Myocyte (in vitro differentiated cells): ENCODE measurements at regions not wholly inside any gene's neighbourhood (a gene's known extent, or its start where the extent isn't known, plus 50 kb on each side); places are given as distances from the start of the nearest gene placed in this dataset.
"Not testable (repeated sequence)": the region's sequence is repeated elsewhere in the genome, so short reads cannot be mapped to it uniquely, and the experiment has no call there.

Experiments
- DNase-seq: peaks from one replicate; pipeline ENCODE4 v3.0.0-alpha.2; 2012; ENCODE audit warnings: low read depth

DNA sequence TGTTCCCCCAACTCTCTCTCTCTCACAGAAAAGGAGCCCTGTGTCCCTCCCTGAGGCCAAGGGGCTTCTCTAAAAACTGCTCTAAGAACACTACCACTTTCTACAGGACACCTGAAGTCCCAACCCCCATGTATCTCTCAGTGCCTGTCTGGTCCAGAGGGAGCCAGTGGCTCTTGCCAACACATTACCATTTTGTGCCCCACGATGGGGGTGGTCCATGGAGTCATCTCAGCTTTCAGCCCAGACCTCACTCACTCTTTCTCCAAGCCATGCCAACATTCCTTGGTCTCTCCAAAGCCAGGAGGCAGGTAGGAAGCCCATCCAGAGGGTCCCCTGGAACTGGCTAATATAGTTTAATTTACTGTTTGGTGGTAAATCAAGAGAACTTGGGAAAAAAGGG is 962.1 kb upstream of the DEFB115 start:
- DNase-seq = not testable (repeated sequence)

DNA sequence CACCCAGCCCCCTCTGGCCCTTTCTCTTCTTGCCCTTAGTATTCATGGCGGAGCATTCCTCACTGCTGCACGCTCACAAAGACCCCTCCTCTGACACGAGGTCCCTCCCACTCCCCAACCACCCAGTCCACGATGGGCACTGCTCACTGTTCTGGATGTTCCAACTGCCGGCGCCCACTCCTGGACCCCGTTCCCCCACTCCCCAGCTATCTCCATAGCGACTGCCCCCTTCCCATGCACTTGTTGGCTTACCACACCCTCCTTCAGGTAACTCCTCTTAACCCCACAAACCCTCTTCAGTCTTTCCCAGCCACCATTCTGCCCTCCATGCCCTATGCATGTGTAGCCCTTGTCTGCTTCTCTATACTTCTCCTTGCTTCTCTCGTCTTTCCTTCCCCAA is 961.5 kb upstream of the DEFB115 start:
- not testable (repeated sequence) for DNase-seq

DNA sequence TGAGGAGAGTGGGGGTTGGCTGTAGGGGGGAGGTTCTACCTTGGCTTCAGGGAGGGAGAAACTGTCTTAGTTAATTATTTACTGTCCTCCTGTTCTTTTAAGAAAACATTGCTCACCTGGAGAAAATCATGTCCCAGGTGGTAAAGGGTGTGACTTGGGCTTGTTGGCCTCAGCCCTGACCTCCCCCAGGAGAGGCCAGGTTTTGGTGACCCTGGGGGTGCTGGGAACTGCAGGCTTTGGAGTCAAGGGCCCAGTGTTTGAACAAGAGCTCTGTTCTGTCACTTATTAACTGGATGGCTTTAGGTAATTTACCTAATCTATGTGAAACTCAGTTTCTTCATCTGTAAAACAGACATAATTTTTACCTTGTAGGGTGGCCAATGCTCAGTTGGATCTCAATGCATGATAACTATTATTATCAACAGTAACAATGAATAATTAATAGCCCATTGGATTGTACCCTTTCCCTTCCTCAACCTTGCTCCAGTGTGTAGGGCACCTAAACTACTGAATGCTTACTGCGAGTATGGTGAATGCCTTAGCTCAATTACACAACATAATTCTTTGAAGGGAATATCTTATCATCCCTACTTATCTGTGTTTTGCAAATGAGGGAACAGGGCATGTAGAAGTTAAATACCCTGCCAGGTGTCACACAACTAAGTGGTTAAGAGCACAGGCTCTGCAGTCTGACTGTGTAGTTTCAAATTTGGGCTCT is 959.4 kb upstream of the DEFB115 start:
- not testable (repeated sequence) for DNase-seq

DNA sequence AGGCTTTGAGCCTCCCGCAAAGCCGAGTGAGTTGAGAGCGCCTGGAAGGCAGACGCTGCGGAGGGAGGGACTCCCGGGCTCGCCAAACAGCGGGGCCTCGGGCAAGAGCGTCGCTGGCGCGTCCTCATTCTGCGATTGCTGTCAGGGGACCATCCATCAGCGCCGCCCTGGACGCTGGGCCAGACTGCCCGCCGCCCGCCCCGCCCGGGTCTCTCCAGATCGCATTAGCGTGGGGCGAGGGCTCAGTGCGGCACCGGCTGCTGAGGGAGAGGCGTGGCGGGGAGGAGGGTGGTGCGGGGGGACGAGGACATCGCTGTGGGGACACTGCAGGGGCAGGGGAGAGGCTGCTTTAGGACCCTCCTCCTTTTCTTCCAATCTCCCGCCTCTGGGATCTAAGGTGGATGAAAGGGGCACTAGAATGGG is 957.2 kb upstream of the DEFB115 start:
- DNase-seq = not testable (repeated sequence)

DNA sequence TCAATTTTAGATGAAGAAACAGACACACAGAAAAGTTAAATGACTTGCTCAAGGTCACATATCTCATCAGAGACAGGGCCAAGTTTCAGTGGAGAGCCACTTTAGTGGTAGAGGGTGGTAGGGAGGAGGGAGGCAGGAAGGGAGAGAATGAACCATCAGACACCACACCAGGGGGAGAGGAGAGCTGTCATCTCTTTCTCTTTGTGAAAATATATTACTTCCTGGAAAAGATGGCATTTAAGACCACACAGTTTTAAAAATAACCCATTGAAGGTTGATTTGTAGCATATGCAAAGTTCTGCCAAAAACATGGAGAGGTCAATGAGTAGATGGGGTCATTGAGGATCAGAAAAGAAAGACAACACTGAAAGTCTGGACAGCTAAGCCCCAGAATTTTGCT is 954.7 kb upstream of the DEFB115 start:
- DNase-seq = not testable (repeated sequence)

DNA sequence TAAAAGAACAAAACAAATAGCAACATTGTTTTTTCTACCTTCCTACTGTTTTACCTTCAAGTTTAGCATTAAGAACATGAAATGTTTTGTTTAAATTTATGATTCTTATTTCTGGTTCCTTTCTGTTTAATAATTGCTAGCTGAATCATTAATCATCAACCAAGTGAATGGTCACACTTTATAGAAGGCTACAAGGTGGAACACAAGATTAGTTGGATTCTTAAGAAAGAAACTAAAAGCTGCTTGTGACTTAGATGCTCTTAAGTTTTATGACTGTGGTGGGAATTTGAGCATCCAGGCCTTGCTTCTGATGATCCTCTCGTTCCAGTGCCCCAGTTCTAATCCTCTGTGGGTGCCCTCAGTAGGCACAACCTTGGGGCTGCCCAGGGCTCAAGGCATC is 947.5 kb upstream of the DEFB115 start:
- DNase-seq = not testable (repeated sequence)

DNA sequence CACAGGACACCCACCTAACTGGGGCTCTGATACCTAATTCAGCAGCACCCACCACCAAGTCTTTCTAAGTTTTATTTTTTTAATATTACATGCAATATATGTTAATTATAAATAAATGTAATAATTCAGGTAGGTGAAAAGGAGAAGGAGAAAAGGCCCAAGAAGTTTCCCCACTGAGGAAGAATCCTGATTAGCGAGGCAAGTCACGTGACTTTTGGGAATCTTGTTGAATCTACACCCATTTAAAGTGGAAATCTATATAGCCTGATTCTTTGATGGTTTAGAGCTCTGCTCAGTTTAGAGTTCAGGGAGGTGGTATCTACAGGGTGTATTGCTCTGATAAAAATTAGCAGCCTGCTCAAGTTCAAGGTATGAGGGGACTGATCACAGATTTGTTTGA is 947.1 kb upstream of the DEFB115 start:
- not testable (repeated sequence) for DNase-seq

DNA sequence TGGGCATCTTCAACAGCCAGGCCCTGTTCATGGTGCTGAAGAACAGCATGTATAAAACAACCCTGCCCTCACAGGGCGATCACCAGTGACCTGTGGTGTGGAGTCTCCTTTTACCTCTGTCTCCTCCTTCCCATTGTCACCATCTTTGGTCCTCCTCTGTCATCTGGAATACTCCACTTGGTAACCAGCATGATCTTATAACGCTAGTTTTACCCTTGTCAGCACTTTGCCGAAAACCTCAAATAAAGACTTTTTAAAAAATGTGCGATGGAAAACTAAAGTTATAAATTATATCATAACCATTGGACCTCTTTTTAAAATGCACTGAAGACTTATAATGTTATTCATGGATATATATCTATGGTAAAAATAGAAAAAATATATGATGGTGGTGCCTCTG is 945.2 kb upstream of the DEFB115 start:
- not testable (repeated sequence) for DNase-seq

DNA sequence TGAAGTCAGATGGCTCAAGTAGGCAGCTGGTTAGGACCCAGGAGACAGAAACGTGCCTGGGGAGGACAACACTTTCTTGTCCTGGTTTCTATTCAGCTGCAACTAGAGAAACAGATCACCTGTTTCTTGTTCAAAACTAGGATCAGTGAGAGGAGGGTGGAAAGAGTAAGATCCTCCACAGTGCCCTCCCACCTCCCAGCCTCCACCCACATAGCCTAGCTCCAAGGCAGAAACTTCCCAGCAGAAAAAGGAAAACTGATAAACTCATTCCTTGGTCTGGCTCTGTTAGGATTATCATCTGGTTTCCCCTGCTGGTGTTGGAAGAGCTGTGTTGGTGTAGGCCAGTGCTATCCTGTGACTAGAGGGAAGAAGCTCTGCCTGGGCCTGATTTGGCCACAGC is 943.8 kb upstream of the DEFB115 start:
- DNase-seq = not testable (repeated sequence)

DNA sequence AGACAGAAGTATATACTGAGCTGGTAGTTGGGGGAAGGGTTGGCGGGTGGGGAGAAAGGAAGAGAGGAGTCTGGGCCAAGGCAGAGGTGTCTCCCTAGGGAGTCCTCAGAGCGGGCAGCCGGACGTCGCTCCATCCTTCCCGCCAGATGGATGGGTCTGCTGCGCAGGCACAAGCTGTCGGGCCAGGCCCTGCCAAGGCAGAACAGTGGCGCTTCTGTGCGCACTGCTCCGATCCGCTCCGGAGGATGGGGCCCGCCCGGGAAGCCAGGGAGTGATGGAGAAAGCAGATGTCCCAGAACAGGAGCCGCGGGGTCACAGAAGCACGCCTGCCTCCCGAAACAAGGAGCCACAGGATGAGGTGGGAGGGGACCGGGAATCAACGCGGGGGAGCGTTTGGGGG is 941.4 kb upstream of the DEFB115 start:
- not testable (repeated sequence) for DNase-seq

DNA sequence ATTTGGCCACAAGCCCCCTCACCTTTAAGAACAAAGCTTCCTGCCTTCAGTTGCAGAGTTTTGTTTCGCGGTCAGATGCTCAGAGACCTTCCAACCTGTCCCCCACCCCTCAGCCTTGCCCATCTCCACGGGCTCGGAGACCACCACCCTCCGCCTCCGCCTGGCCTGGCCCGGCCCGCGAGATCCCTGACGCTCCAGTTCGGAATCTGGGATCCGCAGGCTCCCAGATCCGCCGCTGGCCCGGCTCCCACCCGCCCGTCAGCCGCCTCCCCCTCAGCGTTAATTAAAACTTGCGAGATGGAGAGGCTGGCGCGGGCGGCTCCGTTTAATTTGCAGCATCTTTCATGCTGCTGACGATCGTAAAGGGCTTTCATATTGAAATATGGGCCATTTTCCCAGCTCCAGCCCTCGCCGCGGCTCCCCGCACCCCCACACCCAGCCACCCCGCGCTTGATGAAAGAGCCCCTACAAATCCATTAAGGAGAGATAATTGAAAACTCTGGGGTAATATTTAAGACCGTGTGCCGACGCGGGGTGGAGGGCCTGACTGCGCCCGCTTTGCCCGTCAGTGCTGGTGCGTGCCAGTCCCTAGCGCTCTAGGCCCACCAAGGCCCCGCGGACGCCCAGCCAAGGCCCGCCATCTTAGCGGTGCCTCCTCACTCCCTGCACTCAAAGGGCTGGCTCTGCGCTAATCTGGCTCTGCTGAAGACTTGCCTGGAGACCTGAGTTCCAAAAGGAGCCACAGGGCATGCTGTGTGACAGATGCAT is 940.7 kb upstream of the DEFB115 start:
- not testable (repeated sequence) for DNase-seq

DNA sequence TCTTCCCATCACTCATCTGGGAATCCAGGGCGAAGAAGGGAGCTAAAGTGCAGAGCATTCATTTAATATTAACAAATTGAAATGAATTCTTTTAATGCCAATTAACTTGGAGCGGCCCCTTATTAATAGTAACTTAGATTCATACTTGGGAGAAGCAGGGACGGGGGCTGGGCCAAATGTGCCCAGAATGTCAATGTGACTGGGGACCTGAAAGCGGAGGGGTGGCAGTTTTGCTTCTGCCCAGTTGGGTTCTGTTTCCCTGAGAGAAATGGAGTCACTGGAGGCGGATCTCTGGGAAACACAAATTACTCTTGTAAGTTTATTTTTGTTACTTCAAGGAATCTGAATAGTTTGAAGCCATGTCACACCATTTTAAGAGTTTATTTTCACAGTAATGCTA is 923.7 kb upstream of the DEFB115 start:
- not testable (repeated sequence) for DNase-seq

DNA sequence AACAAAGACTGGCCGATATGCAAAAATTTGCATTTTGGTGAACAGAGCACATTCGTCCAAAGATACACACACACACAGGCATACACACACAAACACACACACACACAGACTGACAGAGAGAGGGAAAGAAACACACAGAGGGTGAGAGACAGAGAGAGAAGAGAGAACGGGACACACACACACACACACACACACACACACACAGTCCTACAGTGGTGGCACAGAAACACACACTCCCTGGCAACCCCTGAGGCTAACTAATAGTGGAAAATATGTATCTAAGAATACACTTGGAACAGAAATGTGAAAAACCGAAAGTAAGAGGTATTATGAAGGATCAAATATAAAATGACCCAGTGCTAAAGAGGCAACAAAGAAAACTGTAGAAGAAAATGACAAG is 919.9 kb upstream of the DEFB115 start:
- DNase-seq = not testable (repeated sequence)

DNA sequence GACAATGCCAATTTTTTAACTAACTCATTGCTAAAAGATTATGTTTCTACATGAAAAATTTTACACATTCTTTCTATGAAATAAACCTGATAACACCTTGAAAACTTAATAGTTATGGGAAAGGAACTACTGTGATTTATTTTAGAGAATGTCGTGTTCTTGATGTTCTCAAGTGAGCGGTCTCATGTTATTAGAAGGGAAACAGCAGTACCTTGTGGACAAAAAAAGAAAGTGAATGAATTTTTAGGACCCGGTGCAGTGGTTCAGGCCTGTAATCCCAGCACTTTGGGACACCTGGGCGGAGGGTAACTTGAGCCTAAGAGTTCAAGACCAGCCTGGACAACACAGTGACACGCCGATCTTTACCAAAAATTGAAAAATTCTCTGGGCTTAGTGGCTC is 908.5 kb upstream of the DEFB115 start:
- DNase-seq = peak; percentile 4

DNA sequence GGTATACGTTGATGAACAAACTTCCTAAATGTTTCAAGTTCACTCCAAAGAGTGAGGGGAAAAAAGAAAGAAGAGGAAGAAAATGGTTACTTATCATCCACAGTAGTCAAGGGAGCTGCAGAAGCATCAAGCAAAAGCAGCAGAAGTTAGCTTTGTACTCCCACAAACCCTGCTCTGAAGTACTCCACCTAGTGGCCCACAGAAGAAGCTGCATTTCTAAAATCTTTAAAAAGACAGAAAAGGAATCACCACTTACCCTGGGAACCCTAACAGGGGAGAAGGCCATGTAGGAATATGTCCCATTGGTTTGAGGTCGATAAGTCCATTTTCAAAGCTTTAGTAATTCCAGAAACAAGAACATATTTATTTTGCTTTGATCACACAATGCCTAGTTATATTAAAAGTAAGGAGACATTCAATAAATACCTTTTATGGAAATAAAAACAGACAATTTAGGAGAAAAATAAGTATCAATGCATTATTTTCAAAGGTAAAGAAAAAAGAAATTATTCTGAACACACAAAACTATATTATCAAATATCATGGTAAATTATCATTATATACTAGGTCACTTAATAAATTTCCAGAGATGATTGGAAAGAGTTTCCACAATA is 900.5 kb upstream of the DEFB115 start:
- DNase-seq = not testable (repeated sequence)

DNA sequence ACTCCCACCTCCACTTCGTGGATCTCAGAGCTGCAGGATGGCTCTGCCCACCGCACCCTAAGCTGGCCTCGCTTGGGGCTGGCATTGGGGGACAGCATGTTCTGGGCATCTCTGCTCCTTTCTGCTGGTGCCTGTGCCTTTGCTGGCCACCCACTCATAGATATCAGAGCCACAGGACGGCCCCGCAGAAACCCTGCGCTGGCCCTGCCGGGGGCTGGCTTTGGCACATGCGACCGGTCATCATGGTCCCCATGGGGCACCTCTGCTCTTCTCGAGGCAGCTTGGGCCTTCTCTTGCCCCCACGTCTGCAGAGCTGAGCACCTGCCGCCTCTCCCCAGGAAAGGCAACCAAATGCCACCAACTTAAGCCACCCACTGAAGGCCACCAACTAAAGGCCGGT is 895.7 kb upstream of the DEFB115 start:
- not testable (repeated sequence) for DNase-seq

DNA sequence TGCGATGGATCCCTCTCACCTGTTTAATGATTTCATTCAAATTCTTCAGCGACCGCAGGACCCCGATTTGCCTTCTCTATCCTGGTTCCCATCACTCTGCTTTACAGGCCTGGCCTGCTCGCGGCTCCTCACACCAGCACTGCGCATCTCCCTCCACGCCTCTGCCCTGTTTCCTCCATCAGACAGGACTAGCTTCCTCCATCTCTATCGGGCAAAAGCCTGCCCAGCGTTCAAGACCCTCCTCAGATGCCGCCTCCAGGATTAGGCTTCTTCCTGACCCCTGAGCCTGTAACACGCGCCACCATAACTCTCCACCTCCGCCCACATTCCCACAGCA is 881.1 kb upstream of the DEFB115 start:
- DNase-seq = not testable (repeated sequence)

DNA sequence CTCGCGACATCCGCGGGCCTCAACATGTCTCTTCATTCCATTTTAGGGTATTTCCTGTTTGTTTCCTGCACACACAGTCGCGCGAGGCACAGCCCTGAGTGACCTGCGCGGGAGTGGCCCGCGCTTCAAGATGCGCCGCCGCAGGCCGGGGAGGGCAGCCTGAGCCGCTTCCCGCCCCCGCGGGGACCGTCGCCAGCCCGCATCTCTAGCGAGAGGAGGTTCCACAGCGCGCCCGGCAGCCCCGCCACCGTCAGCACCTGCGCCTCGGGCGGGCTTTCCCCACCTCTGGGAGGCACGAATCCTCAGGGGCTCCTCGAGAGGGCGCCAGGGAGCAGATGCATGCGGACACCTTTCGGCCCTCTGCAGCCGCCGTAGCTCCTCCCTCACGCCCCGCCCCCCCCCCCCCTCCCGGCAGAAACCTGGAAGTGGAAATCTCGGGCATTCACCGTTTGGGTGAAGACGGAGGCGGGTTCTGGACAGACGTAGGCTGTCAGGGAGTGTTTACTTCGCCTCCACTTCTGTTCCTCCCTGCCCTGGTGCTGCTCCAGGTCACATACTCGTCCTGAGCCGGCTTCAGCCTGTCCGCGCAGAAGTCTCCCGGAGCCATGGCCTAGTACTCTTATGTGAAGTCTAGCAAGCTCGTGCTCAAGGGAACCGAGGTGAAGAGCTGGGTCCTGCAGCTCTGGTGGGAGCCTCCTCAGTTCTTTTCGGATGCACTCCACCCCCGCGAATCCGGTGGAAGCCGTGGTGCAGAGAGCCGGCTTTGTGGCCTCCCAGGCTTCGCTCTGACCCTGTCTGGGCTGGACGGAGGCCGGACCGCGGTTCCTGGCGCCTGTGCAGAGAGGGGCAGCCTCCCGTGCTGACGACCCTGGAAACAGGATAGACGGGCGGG is 880.5 kb upstream of the DEFB115 start:
- peak; percentile 87 for DNase-seq

DNA sequence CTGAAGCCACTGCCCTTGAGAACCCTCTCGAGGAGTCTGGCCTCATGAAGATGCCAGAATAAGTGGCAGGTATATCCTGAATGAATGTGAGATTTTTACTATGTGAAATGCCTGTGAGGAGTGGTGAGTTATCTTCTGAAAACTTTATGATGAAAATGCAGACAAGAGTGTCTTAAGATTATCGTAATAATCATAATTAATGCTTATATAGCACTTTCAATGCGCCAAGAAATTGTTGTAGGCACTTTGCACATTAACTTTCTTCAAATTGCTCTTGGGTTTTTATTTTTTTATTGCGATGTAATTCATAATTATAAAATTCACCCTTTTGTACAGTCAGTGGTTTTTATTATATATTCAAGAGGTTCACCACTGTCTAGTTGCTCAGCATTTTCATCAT is 879.1 kb upstream of the DEFB115 start:
- DNase-seq = not testable (repeated sequence)

DNA sequence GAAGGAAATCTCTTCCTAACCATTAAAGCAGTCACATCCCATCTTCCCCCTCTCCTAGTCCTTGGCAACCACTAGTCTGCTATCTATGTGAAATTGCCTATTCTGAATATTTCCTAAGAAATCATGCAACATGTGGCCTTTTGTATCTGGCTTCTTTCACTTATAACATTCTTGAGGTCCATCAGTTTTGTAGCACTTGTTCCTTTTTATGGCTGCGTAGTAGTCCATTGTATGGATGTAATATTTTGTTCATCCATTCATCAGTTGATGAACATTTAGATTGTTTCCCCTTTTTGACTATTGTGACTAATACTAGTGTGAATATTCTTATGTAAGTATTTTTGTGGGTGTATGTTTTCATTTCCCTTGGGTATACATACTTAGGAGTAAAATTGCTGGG is 878.7 kb upstream of the DEFB115 start:
- DNase-seq = not testable (repeated sequence)

DNA sequence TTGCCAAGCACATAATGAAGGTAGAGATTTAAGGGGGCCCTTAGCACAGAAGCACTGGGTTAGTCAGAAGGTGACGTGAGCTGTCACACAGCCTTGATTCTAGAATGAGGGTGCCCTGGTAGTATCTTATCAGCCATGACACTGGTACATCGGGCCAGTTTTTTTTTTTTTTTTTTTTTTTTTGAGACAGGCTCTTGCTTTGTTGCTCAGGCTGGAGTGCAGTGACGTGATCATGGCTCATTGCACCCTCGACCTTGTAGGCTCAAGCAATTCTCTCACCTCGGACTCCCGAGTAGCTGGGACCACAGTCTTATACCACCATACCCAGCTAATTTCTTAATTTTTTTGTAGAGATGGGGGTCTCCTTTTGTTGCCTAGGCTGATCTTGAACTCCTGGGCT is 872.6 kb upstream of the DEFB115 start:
- not testable (repeated sequence) for DNase-seq
